ENCODE measurements at regions not wholly inside any gene's neighbourhood (a gene's known extent, or its start where the extent isn't known, plus 50 kb on each side); places are given as distances from the start of the nearest gene placed in this dataset.
"Not testable (repeated sequence)": the region's sequence is repeated elsewhere in the genome, so short reads cannot be mapped to it uniquely, and the experiment has no call there.

DNA sequence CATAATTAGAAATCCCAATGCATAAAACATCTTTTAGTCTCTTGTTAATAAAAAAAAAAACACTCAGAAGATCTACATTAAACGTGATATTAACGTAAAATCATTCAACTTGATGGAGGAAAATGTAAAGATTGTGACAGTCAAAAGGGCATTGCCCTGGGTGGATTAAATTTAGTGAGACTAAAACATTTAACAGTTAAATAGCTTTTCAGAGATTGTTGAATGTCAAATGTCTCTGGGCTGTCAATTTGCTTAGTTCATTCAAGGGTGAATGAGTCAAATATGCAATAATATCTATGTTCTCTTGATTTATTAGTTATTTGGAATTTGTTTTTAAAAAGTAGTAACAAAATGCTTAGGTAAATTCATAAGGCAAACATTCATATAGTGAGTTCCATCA is 836.6 kb upstream of the PCDH10 start:
- in situ Hi-C loops (cut with HindIII; ENCODE audit: low pct_unique_long_range_greater_than_20kb, low sequenced_read_pairs) = no loop called here

GRCh38 chr4:132313852-132314251 is 835.2 kb upstream of the PCDH10 start:
- in situ Hi-C loops (cut with HindIII; ENCODE audit: low pct_unique_long_range_greater_than_20kb, low sequenced_read_pairs) = no loop called here

More for the DNA sequence above, 836.6 kb upstream of the PCDH10 start:
- DNase-seq (ENCODE audit: low read depth, low spot score) = no peak

GRCh38 chr4:132316738-132317137 is 832.4 kb upstream of the PCDH10 start:
- no peak for DNase-seq (ENCODE audit: low read depth, low spot score)
- in situ Hi-C loops (cut with HindIII; ENCODE audit: low pct_unique_long_range_greater_than_20kb, low sequenced_read_pairs) = no loop called here

More at GRCh38 chr4:132313852-132314251, 835.2 kb upstream of the PCDH10 start:
- no peak for DNase-seq (ENCODE audit: low read depth, low spot score)

DNA sequence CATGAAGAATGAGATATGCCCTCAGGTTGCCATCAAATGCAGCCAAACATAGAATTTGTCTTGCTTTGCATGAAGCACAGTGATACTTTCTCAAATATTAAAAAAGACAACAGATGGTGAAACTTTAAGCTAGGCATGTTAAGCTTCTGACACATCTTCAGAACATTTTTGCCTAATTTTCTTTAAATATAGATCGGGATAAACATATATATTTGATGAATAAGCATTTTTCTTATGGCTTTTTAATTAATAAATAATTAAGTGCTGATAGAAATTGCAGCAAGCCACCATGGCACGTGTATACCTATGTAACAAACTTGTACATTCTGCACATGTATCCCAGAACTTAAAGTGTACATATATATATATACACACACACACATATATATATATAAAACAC is 831.2 kb upstream of the PCDH10 start:
- in situ Hi-C loops (cut with HindIII; ENCODE audit: low pct_unique_long_range_greater_than_20kb, low sequenced_read_pairs) = no loop called here
- no peak for DNase-seq (ENCODE audit: low read depth, low spot score)

DNA sequence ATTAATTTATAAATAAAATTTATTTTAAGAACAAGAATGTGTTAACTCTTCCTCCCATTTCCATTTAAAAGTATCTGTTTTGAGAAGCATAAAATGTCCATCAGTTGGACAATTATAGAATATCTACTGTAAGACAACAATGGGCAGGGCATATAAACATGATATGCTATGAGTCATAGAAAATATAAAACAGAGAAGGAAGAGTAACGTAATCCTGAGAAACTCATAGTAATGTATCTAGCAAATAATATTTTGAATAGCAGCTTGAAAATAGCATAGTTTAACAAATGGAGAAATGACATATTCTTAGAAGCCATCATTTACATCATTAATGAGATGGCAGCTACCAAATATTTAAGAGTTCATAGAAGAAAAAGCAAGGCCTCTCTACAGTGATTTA is 820.3 kb upstream of the PCDH10 start:
- in situ Hi-C loops (cut with HindIII; ENCODE audit: low pct_unique_long_range_greater_than_20kb, low sequenced_read_pairs) = no loop called here
- no peak for DNase-seq (ENCODE audit: low read depth, low spot score)

GRCh38 chr4:132330994-132331393 is 818.1 kb upstream of the PCDH10 start:
- in situ Hi-C loops (cut with HindIII; ENCODE audit: low pct_unique_long_range_greater_than_20kb, low sequenced_read_pairs) = no loop called here
- no peak for DNase-seq (ENCODE audit: low read depth, low spot score)

- peak; percentile 59 for DNase-seq (ENCODE audit: low read depth, low spot score)
- in situ Hi-C loops (cut with HindIII; ENCODE audit: low pct_unique_long_range_greater_than_20kb, low sequenced_read_pairs) = no loop called here
Measured at GRCh38 chr4:132332932-132333723, 816.0 kb upstream of the PCDH10 start.

- DNase-seq (ENCODE audit: low read depth, low spot score) = no peak
Measured at GRCh38 chr4:132333724-132334047, 815.4 kb upstream of the PCDH10 start.

DNA sequence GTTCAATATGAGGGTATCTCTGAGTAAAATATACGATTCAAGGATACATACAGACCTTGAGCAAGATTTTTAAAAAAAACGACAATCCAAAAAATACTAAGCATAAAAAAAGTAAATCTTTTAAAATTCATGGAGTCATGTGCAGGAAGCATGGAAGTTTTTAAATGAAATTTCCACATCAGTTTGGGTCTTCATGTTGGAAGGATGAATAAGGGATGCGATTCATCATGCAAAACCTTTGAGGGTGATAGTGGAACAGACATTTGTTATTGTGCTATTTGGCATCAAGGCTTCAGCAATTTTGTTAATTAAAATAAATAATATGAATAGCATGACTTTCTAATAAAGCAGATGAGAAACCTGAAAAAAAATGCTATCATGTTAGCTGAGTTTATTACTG is 815.0 kb upstream of the PCDH10 start:
- no peak for DNase-seq (ENCODE audit: low read depth, low spot score)
- in situ Hi-C loops (cut with HindIII; ENCODE audit: low pct_unique_long_range_greater_than_20kb, low sequenced_read_pairs) = no loop called here

More at GRCh38 chr4:132333724-132334047, 815.4 kb upstream of the PCDH10 start:
- in situ Hi-C loops (cut with HindIII; ENCODE audit: low pct_unique_long_range_greater_than_20kb, low sequenced_read_pairs) = no loop called here

DNA sequence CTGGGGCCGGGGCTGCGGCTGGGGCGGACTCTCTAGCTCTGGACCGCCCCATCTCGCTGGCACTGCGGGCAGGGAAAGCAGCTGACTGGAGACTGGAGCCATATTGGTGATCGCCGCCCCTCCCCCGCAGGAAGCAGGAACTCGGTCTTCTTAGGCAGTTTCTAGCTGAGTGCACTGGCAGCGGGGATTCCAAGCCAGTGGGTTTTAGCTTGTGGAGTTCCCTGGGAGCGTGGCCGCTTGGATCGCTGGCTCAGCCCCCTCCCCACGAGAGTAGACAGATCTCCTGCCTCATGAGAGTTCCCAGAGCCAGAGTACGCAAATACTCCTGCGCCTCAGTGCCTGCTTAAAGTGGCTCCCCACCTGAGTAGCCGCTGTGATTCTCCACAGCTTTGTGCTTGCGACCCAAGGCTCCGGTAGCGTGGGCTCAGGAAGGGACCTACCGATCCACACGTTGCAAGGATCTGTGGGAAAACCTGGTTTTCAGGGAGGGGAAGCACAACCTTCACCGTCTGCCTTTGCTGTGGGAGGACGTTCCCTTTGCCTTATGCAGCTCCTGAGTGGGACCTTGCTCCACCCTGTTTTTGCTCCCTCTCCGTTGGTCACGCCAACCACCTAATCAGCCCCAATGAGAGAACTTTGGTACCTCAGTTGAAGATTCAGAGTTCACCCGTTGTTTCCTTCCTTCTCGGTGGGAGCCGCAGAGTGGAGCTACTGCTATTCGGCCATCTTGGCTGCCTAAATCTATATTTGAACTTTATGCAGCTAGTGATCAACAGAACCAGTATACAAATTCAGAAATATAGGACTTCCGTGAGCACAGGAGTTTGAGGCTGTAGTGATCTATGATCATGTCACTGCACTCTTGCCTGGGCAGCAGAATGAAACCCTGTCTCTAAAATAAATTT is 803.9 kb upstream of the PCDH10 start:
- in situ Hi-C loops (cut with HindIII; ENCODE audit: low pct_unique_long_range_greater_than_20kb, low sequenced_read_pairs) = no loop called here
- peak; percentile 85 for DNase-seq (ENCODE audit: low read depth, low spot score)

DNA sequence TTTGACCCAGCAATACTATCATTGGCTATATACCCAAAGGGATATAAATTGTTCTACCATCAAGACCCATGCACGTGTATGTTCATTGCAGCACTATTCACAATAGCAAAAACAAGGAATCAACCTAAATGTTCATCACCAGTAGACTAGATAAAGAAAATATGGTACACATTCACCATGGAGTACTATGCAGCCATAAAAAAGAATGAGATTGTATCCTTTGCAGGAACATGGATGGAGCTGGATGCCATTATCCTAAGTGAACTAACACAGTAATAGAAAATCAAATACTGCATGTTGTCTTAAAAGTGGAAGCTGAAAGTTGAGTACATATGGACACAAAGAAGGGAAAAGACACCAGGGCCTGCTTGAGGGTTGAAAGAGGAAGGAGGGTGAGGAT is 803.1 kb upstream of the PCDH10 start:
- in situ Hi-C loops (cut with HindIII; ENCODE audit: low pct_unique_long_range_greater_than_20kb, low sequenced_read_pairs) = no loop called here
- no peak for DNase-seq (ENCODE audit: low read depth, low spot score)

DNA sequence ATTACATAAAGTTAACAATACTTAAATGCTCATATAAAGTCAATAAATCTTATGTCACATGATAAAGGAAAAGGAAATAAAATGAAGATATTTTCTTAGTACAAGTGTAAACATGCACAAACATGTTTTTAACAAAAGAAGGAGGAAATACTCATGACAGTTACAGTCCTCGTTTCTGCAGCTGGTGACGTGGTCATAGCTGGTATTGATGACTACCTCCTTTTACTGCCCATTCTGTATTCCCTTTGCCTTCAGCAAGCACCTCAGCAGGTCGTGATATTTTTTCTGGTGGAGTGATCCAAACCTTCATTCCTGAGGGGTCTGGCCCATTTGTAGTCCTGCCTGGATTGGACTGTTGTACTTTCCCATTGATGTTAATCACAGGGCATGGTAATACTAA is 797.5 kb upstream of the PCDH10 start:
- in situ Hi-C loops (cut with HindIII; ENCODE audit: low pct_unique_long_range_greater_than_20kb, low sequenced_read_pairs); DNase-seq (ENCODE audit: low read depth, low spot score): not testable (repeated sequence)

DNA sequence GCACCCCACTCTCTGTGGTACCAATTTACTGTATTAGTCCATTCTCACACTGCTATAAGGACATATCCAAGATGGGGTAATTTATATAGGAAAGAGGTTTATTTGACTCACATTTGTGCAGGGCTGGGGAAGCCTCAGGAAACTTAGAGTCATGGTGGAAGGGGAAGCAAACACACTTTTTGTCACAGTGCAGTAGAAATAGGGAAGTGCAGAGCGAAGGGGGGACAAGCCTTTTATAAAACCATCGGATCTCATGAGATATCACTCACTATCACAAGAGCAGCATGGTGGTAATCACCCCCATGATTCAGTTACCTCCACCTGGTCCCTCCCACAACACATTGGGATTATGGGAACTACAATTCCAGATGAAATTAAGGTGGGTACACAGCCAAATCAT is 766.9 kb upstream of the PCDH10 start:
- in situ Hi-C loops (cut with HindIII; ENCODE audit: low pct_unique_long_range_greater_than_20kb, low sequenced_read_pairs) = no loop called here
- no peak for DNase-seq (ENCODE audit: low read depth, low spot score)

GRCh38 chr4:132383571-132384199 is 765.4 kb upstream of the PCDH10 start:
- in situ Hi-C loops (cut with HindIII; ENCODE audit: low pct_unique_long_range_greater_than_20kb, low sequenced_read_pairs) = no loop called here
- DNase-seq (ENCODE audit: low read depth, low spot score) = no peak

- in situ Hi-C loops (cut with HindIII; ENCODE audit: low pct_unique_long_range_greater_than_20kb, low sequenced_read_pairs) = no loop called here
- no peak for DNase-seq (ENCODE audit: low read depth, low spot score)
Measured at GRCh38 chr4:132384709-132385108, 764.4 kb upstream of the PCDH10 start.

- DNase-seq (ENCODE audit: low read depth, low spot score) = no peak
- in situ Hi-C loops (cut with HindIII; ENCODE audit: low pct_unique_long_range_greater_than_20kb, low sequenced_read_pairs) = no loop called here
Measured at GRCh38 chr4:132386130-132386529, 763.0 kb upstream of the PCDH10 start.

DNA sequence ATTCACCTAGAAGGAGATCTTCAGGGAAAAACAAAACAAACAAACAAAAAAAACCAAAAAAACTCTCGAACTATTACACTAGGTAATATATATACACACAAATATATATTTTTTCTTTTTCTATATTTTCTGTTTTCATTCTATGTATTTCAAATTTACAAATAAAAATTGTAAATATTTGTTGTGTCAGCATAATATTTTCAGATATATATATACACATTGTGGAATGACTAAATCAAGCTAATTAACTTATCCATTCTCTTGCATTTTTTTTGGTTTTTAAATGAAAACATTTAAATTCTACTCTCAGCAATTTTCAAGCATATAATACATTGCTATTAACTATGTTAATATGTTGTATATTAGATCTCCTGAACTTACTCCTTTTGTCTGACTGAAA is 762.0 kb upstream of the PCDH10 start:
- no peak for DNase-seq (ENCODE audit: low read depth, low spot score)
- in situ Hi-C loops (cut with HindIII; ENCODE audit: low pct_unique_long_range_greater_than_20kb, low sequenced_read_pairs) = no loop called here

- DNase-seq (ENCODE audit: low read depth, low spot score) = no peak
- in situ Hi-C loops (cut with HindIII; ENCODE audit: low pct_unique_long_range_greater_than_20kb, low sequenced_read_pairs) = no loop called here
Measured at GRCh38 chr4:132395561-132395960, 753.5 kb upstream of the PCDH10 start.
